ENCODE measurements at regions not wholly inside any gene's neighbourhood (a gene's known extent, or its start where the extent isn't known, plus 50 kb on each side); places are given as distances from the start of the nearest gene placed in this dataset.

DNA sequence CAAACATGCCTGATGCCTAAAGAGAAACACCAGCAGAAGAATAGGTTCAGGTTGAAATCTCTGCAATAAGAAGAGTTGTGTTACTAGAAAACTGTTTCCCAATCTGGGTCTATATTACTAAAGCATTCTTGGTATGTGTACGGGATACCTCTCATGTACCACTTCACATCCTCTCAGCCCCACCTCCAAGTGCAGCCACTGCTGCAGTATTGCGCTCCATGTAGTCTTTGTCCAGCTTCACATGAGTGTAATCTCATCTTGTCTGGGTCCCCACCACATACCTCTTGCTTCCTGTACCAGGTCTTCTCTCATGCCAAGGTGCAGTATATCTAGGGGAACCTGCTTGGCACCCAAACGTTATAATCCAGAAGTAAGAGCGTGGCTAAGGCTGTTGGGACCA is 187.5 kb upstream of the EEA1 start:
- Histone ChIP-seq H3K4me1 (ENCODE audit: control insufficient read depth, extremely low read depth, insufficient read depth, low read length) (no peaks in the 10 kb centered on the region), H3K9me3 (ENCODE audit: control insufficient read depth, insufficient read depth, low read depth, low read length) (no peaks in the 10 kb centered on the region), H3K4me2 (ENCODE audit: extremely low read depth, insufficient read depth, low read length) (no peak overlapping the region), H3K9ac (ENCODE audit: insufficient read depth, low read length) (no peak overlapping the region), H3K4me3 (replicated peaks in 1 of 4; ENCODE audit: control extremely low read depth in 1 of 4, insufficient read depth in 1 of 4, low read depth in 3 of 4, low read length in 4 of 4) (no peak overlapping the region), H2AFZ (ENCODE audit: low read length) (no peak overlapping the region), H4K20me1 (ENCODE audit: control insufficient read depth, extremely low read depth, insufficient read depth, low read length) (no peaks in the 10 kb centered on the region), H3K27me3 (ENCODE audit: control insufficient read depth, insufficient read depth, low read length) (no peaks in the 10 kb centered on the region), H3K79me2 (ENCODE audit: control insufficient read depth, insufficient read depth, low read length) (no peaks in the 10 kb centered on the region), H3K36me3 (ENCODE audit: control insufficient read depth, insufficient read depth, low read length) (no peaks in the 10 kb centered on the region), H3K27ac (ENCODE audit: insufficient read depth, low read length) (no peak overlapping the region)
- peak in 1 of 2 donors; percentile 22 for DNase-seq (ENCODE audit: low read depth in 2 of 2)
- TF ChIP-seq, protein P1, sequence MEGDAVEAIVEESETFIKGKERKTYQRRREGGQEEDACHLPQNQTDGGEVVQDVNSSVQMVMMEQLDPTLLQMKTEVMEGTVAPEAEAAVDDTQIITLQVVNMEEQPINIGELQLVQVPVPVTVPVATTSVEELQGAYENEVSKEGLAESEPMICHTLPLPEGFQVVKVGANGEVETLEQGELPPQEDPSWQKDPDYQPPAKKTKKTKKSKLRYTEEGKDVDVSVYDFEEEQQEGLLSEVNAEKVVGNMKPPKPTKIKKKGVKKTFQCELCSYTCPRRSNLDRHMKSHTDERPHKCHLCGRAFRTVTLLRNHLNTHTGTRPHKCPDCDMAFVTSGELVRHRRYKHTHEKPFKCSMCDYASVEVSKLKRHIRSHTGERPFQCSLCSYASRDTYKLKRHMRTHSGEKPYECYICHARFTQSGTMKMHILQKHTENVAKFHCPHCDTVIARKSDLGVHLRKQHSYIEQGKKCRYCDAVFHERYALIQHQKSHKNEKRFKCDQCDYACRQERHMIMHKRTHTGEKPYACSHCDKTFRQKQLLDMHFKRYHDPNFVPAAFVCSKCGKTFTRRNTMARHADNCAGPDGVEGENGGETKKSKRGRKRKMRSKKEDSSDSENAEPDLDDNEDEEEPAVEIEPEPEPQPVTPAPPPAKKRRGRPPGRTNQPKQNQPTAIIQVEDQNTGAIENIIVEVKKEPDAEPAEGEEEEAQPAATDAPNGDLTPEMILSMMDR (conservative IDR thresholded peaks at IDR 0.05 in 1 of 2, IDR thresholded peaks at IDR 0.05 in 1 of 2; ENCODE audit: low read depth in 1 of 2, low read length in 2 of 2): no peak
- TF ChIP-seq EZH2 (IDR thresholded peaks at IDR 0.05; ENCODE audit: low read length, missing control alignments): no peak

DNA sequence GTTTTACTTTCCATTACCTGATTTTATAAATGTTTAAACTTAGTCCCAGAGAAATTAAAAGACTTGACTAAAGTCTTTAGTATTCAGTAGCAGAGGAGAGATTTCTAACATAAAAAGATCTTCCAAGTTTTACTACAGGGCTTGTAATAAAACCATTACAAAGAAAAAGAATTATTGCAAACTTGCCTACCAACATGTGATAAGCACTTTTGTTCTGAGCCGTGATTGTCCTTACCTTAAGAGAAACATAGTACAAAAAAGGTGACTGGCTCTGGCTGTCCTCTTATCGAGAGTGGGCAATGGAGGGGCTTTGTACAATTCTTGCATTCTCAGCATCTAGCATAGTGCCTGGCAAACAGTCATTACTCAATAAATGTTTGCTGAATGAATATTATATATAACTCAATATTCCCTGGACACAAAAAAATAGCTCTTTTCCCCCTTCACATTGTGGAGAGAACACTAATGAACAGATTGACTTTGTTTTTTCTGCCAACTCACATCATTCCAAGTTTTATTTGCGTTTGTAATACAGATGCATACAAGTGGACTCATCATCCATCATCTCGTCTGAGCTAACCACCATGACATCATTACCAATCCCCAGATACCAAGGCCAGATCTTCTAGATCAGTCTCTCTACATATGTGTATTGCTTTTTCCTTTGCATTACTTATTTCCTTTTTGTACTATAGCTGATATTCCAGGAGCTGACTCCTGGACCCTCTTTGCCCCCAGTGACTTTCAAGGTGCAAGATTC is 192.8 kb upstream of the EEA1 start:
- Histone ChIP-seq H3K27me3 (ENCODE audit: control insufficient read depth, insufficient read depth, low read length) (no peaks in the 10 kb centered on the region), H3K36me3 (ENCODE audit: control insufficient read depth, insufficient read depth, low read length) (no peaks in the 10 kb centered on the region), H3K4me3 (replicated peaks in 1 of 4; ENCODE audit: control extremely low read depth in 1 of 4, insufficient read depth in 1 of 4, low read depth in 3 of 4, low read length in 4 of 4) (no peak overlapping the region), H4K20me1 (ENCODE audit: control insufficient read depth, extremely low read depth, insufficient read depth, low read length) (no peaks in the 10 kb centered on the region), H3K9me3 (ENCODE audit: control insufficient read depth, insufficient read depth, low read depth, low read length) (no peaks in the 10 kb centered on the region), H3K4me1 (ENCODE audit: control insufficient read depth, extremely low read depth, insufficient read depth, low read length) (no peaks in the 10 kb centered on the region), H3K79me2 (ENCODE audit: control insufficient read depth, insufficient read depth, low read length) (no peaks in the 10 kb centered on the region), H2AFZ (ENCODE audit: low read length) (no peak overlapping the region), H3K27ac (ENCODE audit: insufficient read depth, low read length) (no peak overlapping the region), H3K4me2 (ENCODE audit: extremely low read depth, insufficient read depth, low read length) (no peak overlapping the region), H3K9ac (ENCODE audit: insufficient read depth, low read length) (no peak overlapping the region)
- DNase-seq (ENCODE audit: low read depth in 2 of 2): peak; percentile 84 to 88
- no peak for TF ChIP-seq EZH2 (IDR thresholded peaks at IDR 0.05; ENCODE audit: low read length, missing control alignments)
- TF ChIP-seq, protein P1 (conservative IDR thresholded peaks at IDR 0.05 in 1 of 2, IDR thresholded peaks at IDR 0.05 in 1 of 2; ENCODE audit: low read depth in 1 of 2, low read length in 2 of 2): no peak

DNA sequence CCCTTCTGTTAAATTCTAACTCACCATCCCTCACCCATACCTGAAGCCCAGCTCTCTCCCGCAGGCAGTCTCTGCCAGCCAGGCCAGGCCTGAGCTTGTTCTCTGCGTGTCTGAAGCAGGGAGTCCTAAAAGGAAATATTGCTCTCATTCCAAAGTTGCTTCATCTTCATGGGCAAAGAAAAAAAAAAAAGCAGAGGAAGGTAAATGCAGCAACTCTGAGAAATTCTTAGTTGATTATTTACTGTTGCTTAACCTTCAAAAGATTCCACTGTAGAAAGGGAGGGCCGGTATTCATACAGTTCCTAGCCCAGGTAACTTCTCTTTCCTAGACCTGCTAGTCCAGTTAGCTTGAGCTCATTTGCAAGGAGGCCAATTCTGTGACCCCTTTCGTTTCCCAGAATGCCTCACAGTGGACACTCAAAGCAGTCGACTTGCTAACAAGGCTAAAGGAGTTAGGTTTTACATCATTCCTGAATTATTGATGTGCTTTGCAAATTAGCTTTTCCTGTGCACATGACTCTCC is 193.5 kb upstream of the EEA1 start:
- Histone ChIP-seq H3K9ac (ENCODE audit: insufficient read depth, low read length) (no peak overlapping the region), H3K4me2 (ENCODE audit: extremely low read depth, insufficient read depth, low read length) (no peak overlapping the region), H3K9me3 (ENCODE audit: control insufficient read depth, insufficient read depth, low read depth, low read length) (no peaks in the 10 kb centered on the region), H3K27me3 (ENCODE audit: control insufficient read depth, insufficient read depth, low read length) (no peaks in the 10 kb centered on the region), H2AFZ (ENCODE audit: low read length) (no peak overlapping the region), H3K27ac (ENCODE audit: insufficient read depth, low read length) (no peak overlapping the region), H4K20me1 (ENCODE audit: control insufficient read depth, extremely low read depth, insufficient read depth, low read length) (no peaks in the 10 kb centered on the region), H3K4me3 (replicated peaks in 1 of 4; ENCODE audit: control extremely low read depth in 1 of 4, insufficient read depth in 1 of 4, low read depth in 3 of 4, low read length in 4 of 4) (no peak overlapping the region), H3K4me1 (ENCODE audit: control insufficient read depth, extremely low read depth, insufficient read depth, low read length) (no peaks in the 10 kb centered on the region), H3K79me2 (ENCODE audit: control insufficient read depth, insufficient read depth, low read length) (no peaks in the 10 kb centered on the region), H3K36me3 (ENCODE audit: control insufficient read depth, insufficient read depth, low read length) (no peaks in the 10 kb centered on the region)
- TF ChIP-seq EZH2 (IDR thresholded peaks at IDR 0.05; ENCODE audit: low read length, missing control alignments): no peak
- TF ChIP-seq, protein P1 (conservative IDR thresholded peaks at IDR 0.05 in 1 of 2, IDR thresholded peaks at IDR 0.05 in 1 of 2; ENCODE audit: low read depth in 1 of 2, low read length in 2 of 2): no peak
- no peak for DNase-seq (ENCODE audit: low read depth in 2 of 2)
